ENCODE measurements at regions not wholly inside any gene's neighbourhood (a gene's known extent, or its start where the extent isn't known, plus 50 kb on each side); places are given as distances from the start of the nearest gene placed in this dataset.

GRCh38 chr3:159634483-159634882 lies 354.2 kb upstream of the IL12A start:
- DNase-seq (ENCODE audit: low spot score) (no peak), ATAC-seq (no peak)

- peak; percentile 97 for ATAC-seq
- peak; percentile 51 for DNase-seq (ENCODE audit: low spot score)
Observed at GRCh38 chr3:159635047-159635641, 353.5 kb upstream of the IL12A start.

- DNase-seq (ENCODE audit: low spot score) (no peak), ATAC-seq (no peak)
Observed at GRCh38 chr3:159637883-159638542, 350.6 kb upstream of the IL12A start.

GRCh38 chr3:159640225-159640624 lies 348.4 kb upstream of the IL12A start:
- no peak for ATAC-seq
- DNase-seq (ENCODE audit: low spot score), result no peak

- ATAC-seq, result no peak
- DNase-seq (ENCODE audit: low spot score), result no peak
Observed at GRCh38 chr3:159643406-159643805, 345.2 kb upstream of the IL12A start.

GRCh38 chr3:159645874-159646273 lies 342.8 kb upstream of the IL12A start:
- ATAC-seq, result no peak
- no peak for DNase-seq (ENCODE audit: low spot score)

GRCh38 chr3:159649951-159650350 lies 338.7 kb upstream of the IL12A start:
- DNase-seq (ENCODE audit: low spot score) (no peak), ATAC-seq (no peak)

GRCh38 chr3:159650726-159651125 lies 337.9 kb upstream of the IL12A start:
- DNase-seq (ENCODE audit: low spot score) (no peak), ATAC-seq (no peak)

GRCh38 chr3:159652452-159652851 lies 336.2 kb upstream of the IL12A start:
- ATAC-seq (no peak), DNase-seq (ENCODE audit: low spot score) (no peak)

GRCh38 chr3:159654183-159655134 lies 334.2 kb upstream of the IL12A start:
- DNase-seq (ENCODE audit: low spot score) (no peak), ATAC-seq (peak; percentile 81)

GRCh38 chr3:159655202-159655601 lies 333.4 kb upstream of the IL12A start:
- ATAC-seq, result no peak
- no peak for DNase-seq (ENCODE audit: low spot score)

- DNase-seq (ENCODE audit: low spot score) (no peak), ATAC-seq (no peak)
Observed at GRCh38 chr3:159657176-159657575, 331.5 kb upstream of the IL12A start.

GRCh38 chr3:159657629-159658028 lies 331.0 kb upstream of the IL12A start:
- DNase-seq (ENCODE audit: low spot score), result no peak
- ATAC-seq, result no peak

GRCh38 chr3:159660326-159660725 lies 328.3 kb upstream of the IL12A start:
- DNase-seq (ENCODE audit: low spot score) (no peak), ATAC-seq (no peak)

GRCh38 chr3:159660901-159661300 lies 327.7 kb upstream of the IL12A start:
- no peak for ATAC-seq
- DNase-seq (ENCODE audit: low spot score), result no peak

- no peak for ATAC-seq
- no peak for DNase-seq (ENCODE audit: low spot score)
Observed at GRCh38 chr3:159662549-159662948, 326.1 kb upstream of the IL12A start.

- DNase-seq (ENCODE audit: low spot score) (no peak), ATAC-seq (no peak)
Observed at GRCh38 chr3:159664006-159664405, 324.6 kb upstream of the IL12A start.

GRCh38 chr3:159664653-159665052 lies 324.0 kb upstream of the IL12A start:
- no peak for ATAC-seq
- DNase-seq (ENCODE audit: low spot score), result no peak

GRCh38 chr3:159667261-159667660 lies 321.4 kb upstream of the IL12A start:
- DNase-seq (ENCODE audit: low spot score) (no peak), ATAC-seq (no peak)

- DNase-seq (ENCODE audit: low spot score) (no peak), ATAC-seq (no peak)
Observed at GRCh38 chr3:159668461-159668860, 320.2 kb upstream of the IL12A start.

GRCh38 chr3:159668990-159669476 lies 319.6 kb upstream of the IL12A start:
- ATAC-seq (peak; percentile 74), DNase-seq (ENCODE audit: low spot score) (peak; percentile 48)

GRCh38 chr3:159669766-159670165 lies 318.9 kb upstream of the IL12A start:
- ATAC-seq, result no peak

More at GRCh38 chr3:159669766-159670165, 318.9 kb upstream of the IL12A start:
- no peak for DNase-seq (ENCODE audit: low spot score)
